Prostate gland (tissue), 2 donors: ENCODE measurements at regions not wholly inside any gene's neighbourhood (a gene's known extent, or its start where the extent isn't known, plus 50 kb on each side); places are given as distances from the start of the nearest gene placed in this dataset.

ENCODE experiments used
- CTCF ChIP-seq, 4 experiments: fragments of 200-600 bp in 2 of 4; fragments of 450-650 bp in 2 of 4; sonication (generic) in 2 of 4; IDR thresholded peaks; 1 replicate in 3 of 4; 2 replicates in 1 of 4; pipeline ENCODE4 v1.5.1; 2016 to 2019; ENCODE audit warnings: antibody characterized with exemption in 4 of 4, mild to moderate bottlenecking in 2 of 4, moderate library complexity in 2 of 4
- POLR2AphosphoS5 ChIP-seq: sonication (generic); formaldehyde crosslinking; IDR thresholded peaks from one replicate; pipeline ENCODE4 v1.6.1; 2017; ENCODE audit warnings: antibody characterized with exemption

GRCh38 chr5:128627939-128628338 lies 89.9 kb upstream of the FBN2 start:
- TF ChIP-seq POLR2AphosphoS5 (no peak), CTCF (IDR thresholded peaks at IDR 0.05) (no peak)
